OCI-LY7 (cell line): ENCODE measurements at regions not wholly inside any gene's neighbourhood (a gene's known extent, or its start where the extent isn't known, plus 50 kb on each side); places are given as distances from the start of the nearest gene placed in this dataset.

Source experiments
- BruUV-seq: library from RNA; stranded (reverse); fragments of 400-500 nt; replicated peaks from 2 replicates; lab custom pipeline; 2021; lab: Mats Ljungman, UMichigan
- CTCF ChIA-PET: fragments of 300-600 bp; sonication (Branson Sonifier 250); formaldehyde crosslinking; loops from one replicate; lab custom pipeline; 2022; ENCODE audit warnings: antibody characterized with exemption; ENCODE audit not compliant: unreplicated experiment; lab: Charles Lee
- POLR2A ChIA-PET: fragments of 300-600 bp; sonication (Branson Sonifier 250); formaldehyde crosslinking; loops from one replicate; lab custom pipeline; 2022; ENCODE audit warnings: antibody characterized with exemption; lab: Charles Lee
- DNase-seq: peaks from one replicate; pipeline ENCODE4 v3.0.0-alpha.2; 2015; ENCODE audit warnings: low spot score
- H2AFZ ChIP-seq: fragments of 200-600 bp; sonication (generic), shearing (Covaris generic); 2 replicates; pipeline ENCODE4 v1.6.1; 2014; ENCODE audit warnings: mild to moderate bottlenecking, antibody characterized with exemption, low read length, moderate library complexity
- H3K27ac ChIP-seq: fragments of 200-600 bp; sonication (generic); 2 replicates; pipeline ENCODE4 v1.5.1; 2014; ENCODE audit warnings: mixed run types, low read depth, mild to moderate bottlenecking, moderate library complexity, low read length, inconsistent platforms; ENCODE audit not compliant: poor library complexity, severe bottlenecking
- H3K36me3 ChIP-seq: fragments of 200-600 bp; sonication (generic); 2 replicates; pipeline ENCODE4 v1.6.1; 2014; ENCODE audit warnings: mild to moderate bottlenecking, antibody characterized with exemption, low read length, moderate library complexity, mixed read lengths; ENCODE audit not compliant: insufficient read depth
- H3K4me1 ChIP-seq: fragments of 200-600 bp; sonication (generic); 2 replicates; pipeline ENCODE4 v1.5.1; 2014; ENCODE audit warnings: mild to moderate bottlenecking, low read length; ENCODE audit not compliant: insufficient read depth, poor library complexity, severe bottlenecking
- H3K4me2 ChIP-seq: fragments of 200-600 bp; sonication (generic); 2 replicates; pipeline ENCODE4 v1.6.1; 2014; ENCODE audit warnings: mild to moderate bottlenecking, low read length
- H3K4me3 ChIP-seq: fragments of 200-600 bp; sonication (generic); 2 replicates; pipeline ENCODE4 v1.5.1; 2014; ENCODE audit warnings: mild to moderate bottlenecking, low read depth, low read length; ENCODE audit not compliant: poor library complexity, severe bottlenecking
- H3K79me2 ChIP-seq: fragments of 200-600 bp; sonication (generic); 2 replicates; pipeline ENCODE4 v1.6.1; 2016; ENCODE audit warnings: low read depth, mild to moderate bottlenecking, low read length, moderate library complexity, mixed read lengths; ENCODE audit not compliant: insufficient read depth
- H3K9me2 ChIP-seq: fragments of 200-600 bp; sonication (generic); 2 replicates; pipeline ENCODE4 v1.6.1; 2016; ENCODE audit warnings: mild to moderate bottlenecking, low read length, mixed read lengths; ENCODE audit not compliant: insufficient read depth
- H3K9me3 ChIP-seq: fragments of 200-600 bp; sonication (generic); 2 replicates; pipeline ENCODE4 v1.6.1; 2014; ENCODE audit warnings: mild to moderate bottlenecking, mixed run types, low read length, mixed read lengths
- H4K20me1 ChIP-seq: fragments of 200-600 bp; sonication (generic); 2 replicates; pipeline ENCODE4 v1.6.1; 2014; ENCODE audit warnings: mild to moderate bottlenecking, antibody characterized with exemption, low read length, moderate library complexity, mixed read lengths; ENCODE audit not compliant: insufficient read depth
- CTCF ChIP-seq: fragments of 200-600 bp; sonication (generic); conservative IDR thresholded peaks from 2 replicates; pipeline ENCODE4 v1.5.1; 2014; ENCODE audit warnings: mild to moderate bottlenecking, antibody characterized with exemption, low read length, moderate library complexity, mixed read lengths
- EZH2phosphoT487 ChIP-seq: fragments of 200-600 bp; sonication (generic); IDR thresholded peaks from 2 replicates; pipeline ENCODE4 v1.6.1; 2018; ENCODE audit warnings: low read depth, borderline replicate concordance, mild to moderate bottlenecking, mixed run types, antibody characterized with exemption, low read length, moderate library complexity, mixed read lengths
- intact Hi-C: fragments of 100-400 bp; cut with micrococcal nuclease; formaldehyde crosslinking; loops from one replicate; pipeline ENCODE4 v1.10.0; 2022; ENCODE audit not compliant: unreplicated experiment

- POLR2A ChIA-PET: interaction anchor here (0.8 kb wide), 1 partner anchor 27 kb away, joined by 3 read pairs; no protein-coding TSS in a partner anchor
- H3K9me3 ChIP-seq: no peaks in the 10 kb centered on the region
- TF ChIP-seq EZH2phosphoT487: no peak
- TF ChIP-seq CTCF: no peak
- no peaks in the 10 kb centered on the region for H3K9me2 ChIP-seq
- H3K27ac ChIP-seq: no peak overlapping the region
- no TSS peak for BruUV-seq
- H4K20me1 ChIP-seq: no peaks in the 10 kb centered on the region
- DNase-seq: no peak
- H3K36me3 ChIP-seq: no peaks in the 10 kb centered on the region
- no peak overlapping the region for H3K4me3 ChIP-seq
- no peak overlapping the region for H3K4me2 ChIP-seq
- intact Hi-C loops: no loop called here
- CTCF ChIA-PET: no interaction called here
- H2AFZ ChIP-seq: no peak overlapping the region
- no peaks in the 10 kb centered on the region for H3K4me1 ChIP-seq
- no peaks in the 10 kb centered on the region for H3K79me2 ChIP-seq
These were observed 1082.5 kb downstream of the BRD1 start for GRCh38 chr22:48744967-48745841.

GRCh38 chr22:48744283-48744641, 1083.4 kb downstream of the BRD1 start:
- H3K4me3 ChIP-seq: no peak overlapping the region
- H3K27ac ChIP-seq: no peak overlapping the region
- H3K4me1 ChIP-seq: no peaks in the 10 kb centered on the region
- CTCF ChIA-PET: no interaction called here
- H3K36me3 ChIP-seq: no peaks in the 10 kb centered on the region
- H4K20me1 ChIP-seq: no peaks in the 10 kb centered on the region
- intact Hi-C loops: no loop called here
- TF ChIP-seq CTCF (no peak), EZH2phosphoT487 (no peak)
- no peak overlapping the region for H2AFZ ChIP-seq
- no peaks in the 10 kb centered on the region for H3K9me3 ChIP-seq
- DNase-seq: no peak
- BruUV-seq: no TSS peak
- no peak overlapping the region for H3K4me2 ChIP-seq
- POLR2A ChIA-PET: no interaction called here
- no peaks in the 10 kb centered on the region for H3K9me2 ChIP-seq
- H3K79me2 ChIP-seq: no peaks in the 10 kb centered on the region

GRCh38 chr22:48743601-48744282, 1083.9 kb downstream of the BRD1 start:
- ChIA-PET CTCF (no interaction called here), POLR2A (no interaction called here)
- Histone ChIP-seq H3K9me2 (no peaks in the 10 kb centered on the region), H3K4me1 (no peaks in the 10 kb centered on the region), H3K9me3 (no peaks in the 10 kb centered on the region), H3K27ac (no peak overlapping the region), H3K79me2 (no peaks in the 10 kb centered on the region), H4K20me1 (no peaks in the 10 kb centered on the region), H2AFZ (no peak overlapping the region), H3K4me3 (no peak overlapping the region), H3K36me3 (no peaks in the 10 kb centered on the region), H3K4me2 (no peak overlapping the region)
- TF ChIP-seq EZH2phosphoT487 (no peak), CTCF (no peak)
- DNase-seq: no peak
- BruUV-seq: no TSS peak
- intact Hi-C loops: no loop called here
